Keratinocyte (primary cell): ENCODE measurements at regions not wholly inside any gene's neighbourhood (a gene's known extent, or its start where the extent isn't known, plus 50 kb on each side); places are given as distances from the start of the nearest gene placed in this dataset.

ENCODE experiments used
- DNase-seq: peaks from one replicate; pipeline ENCODE4 v3.0.0-alpha.2; 2011; ENCODE audit warnings: low read depth, missing footprints, low spot score
- FAIRE-seq: peaks from 2 replicates; lab custom pipeline; 2011; peaks lifted over from hg19 to GRCh38; lab: Jason Lieb, UNC
- H2AFZ ChIP-seq: 2 replicates; pipeline ENCODE4 v1.6.0; 2012; ENCODE audit warnings: low read length, control low read depth, inconsistent platforms; ENCODE audit not compliant: control insufficient read depth
- H3K27ac ChIP-seq: 2 replicates; pipeline ENCODE4 v1.5.1; 2011; ENCODE audit warnings: low read length; ENCODE audit not compliant: control insufficient read depth, insufficient read depth
- H3K27me3 ChIP-seq: 3 replicates; pipeline ENCODE4 v1.6.0; 2011; ENCODE audit warnings: low read length; ENCODE audit not compliant: control insufficient read depth, insufficient read depth; ENCODE audit errors: extremely low read depth
- H3K36me3 ChIP-seq, 2 experiments: 2 replicates in 1 of 2; 3 replicates in 1 of 2; pipeline ENCODE4 v1.5.1; 2011; ENCODE audit warnings: low read length in 2 of 2, mild to moderate bottlenecking in 1 of 2; ENCODE audit not compliant: control insufficient read depth in 2 of 2, insufficient read depth in 2 of 2; ENCODE audit errors: extremely low read depth in 1 of 2
- H3K4me1 ChIP-seq: 3 replicates; pipeline ENCODE4 v1.5.1; 2011; ENCODE audit warnings: low read length; ENCODE audit not compliant: control insufficient read depth, insufficient read depth; ENCODE audit errors: extremely low read depth
- H3K4me2 ChIP-seq: 3 replicates; pipeline ENCODE4 v1.6.0; 2011; ENCODE audit warnings: low read depth, low read length; ENCODE audit not compliant: control insufficient read depth, insufficient read depth; ENCODE audit errors: extremely low read depth
- H3K4me3 ChIP-seq, 3 experiments: fragments of 200-600 bp in 1 of 3; sonication (generic) in 1 of 3; 2 replicates in 2 of 3; 3 replicates in 1 of 3; pipeline ENCODE4 v1.5.1; 2011 to 2016; ENCODE audit warnings: low read length in 3 of 3, mild to moderate bottlenecking in 3 of 3, control low read depth in 2 of 3, inconsistent platforms in 1 of 3, low read depth in 1 of 3, mixed read lengths in 1 of 3, mixed run types in 1 of 3, moderate library complexity in 1 of 3; ENCODE audit not compliant: control insufficient read depth in 2 of 3, insufficient read depth in 2 of 3; ENCODE audit errors: extremely low read depth in 1 of 3
- H3K79me2 ChIP-seq: 2 replicates; pipeline ENCODE4 v1.6.0; 2012; ENCODE audit warnings: low read length; ENCODE audit not compliant: control insufficient read depth, insufficient read depth
- H3K9ac ChIP-seq: 3 replicates; pipeline ENCODE4 v1.6.0; 2011; ENCODE audit warnings: low read length; ENCODE audit not compliant: control insufficient read depth, insufficient read depth; ENCODE audit errors: extremely low read depth
- H3K9me1 ChIP-seq: 3 replicates; pipeline ENCODE4 v1.6.0; 2011; ENCODE audit warnings: low read length; ENCODE audit not compliant: control insufficient read depth, insufficient read depth; ENCODE audit errors: extremely low read depth
- H3K9me3 ChIP-seq: 2 replicates; pipeline ENCODE4 v1.5.1; 2012; ENCODE audit warnings: low read depth, low read length; ENCODE audit not compliant: control insufficient read depth
- H4K20me1 ChIP-seq: 3 replicates; pipeline ENCODE4 v1.6.0; 2011; ENCODE audit warnings: low read length; ENCODE audit not compliant: control insufficient read depth, insufficient read depth; ENCODE audit errors: extremely low read depth
- EZH2 ChIP-seq: IDR thresholded peaks from one replicate; pipeline ENCODE4 v1.6.1; 2012; ENCODE audit warnings: inconsistent platforms, mild to moderate bottlenecking, low read length, moderate library complexity
- dilution Hi-C: fragments of 300-500 bp; cut with MboI; formaldehyde crosslinking; loops from one replicate; pipeline ENCODE4 v1.7.0; 2020; ENCODE audit warnings: low sequenced_read_pairs; ENCODE audit not compliant: extremely low pct_ligation_motif_present
- TF ChIP-seq, protein P1 (sequence below), 3 experiments: IDR thresholded peaks in 1 of 3; conservative IDR thresholded peaks in 1 of 3; optimal IDR thresholded peaks in 1 of 3; 2 replicates in 2 of 3; 3 replicates in 1 of 3; pipeline versions ENCODE3 to v1.5.1; 2011; ENCODE audit warnings: low read length in 3 of 3, mild to moderate bottlenecking in 3 of 3, moderate library complexity in 2 of 3, control low read depth in 1 of 3, inconsistent platforms in 1 of 3; ENCODE audit not compliant: insufficient read depth in 2 of 3; ENCODE audit errors: extremely low read depth in 1 of 3

DNA sequence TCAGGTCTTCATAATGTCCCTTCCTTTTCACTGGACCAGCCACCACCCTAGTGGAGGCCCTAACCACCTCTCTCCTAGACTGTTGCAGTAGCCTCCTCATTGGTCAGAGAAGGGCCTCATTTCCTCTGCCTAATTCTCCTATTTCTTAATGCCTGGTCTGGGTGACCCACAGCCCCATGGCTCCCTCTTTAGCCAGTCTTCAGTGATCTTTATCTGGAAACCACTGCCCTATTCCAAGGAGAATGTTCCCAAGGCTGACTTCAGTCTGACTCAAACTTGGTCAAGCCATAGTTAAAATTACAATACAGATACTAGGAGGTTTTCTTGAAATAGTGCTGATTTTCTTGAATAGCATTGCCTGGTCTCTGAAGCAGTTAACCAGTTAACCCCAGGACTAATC is 53.6 kb upstream of the PRPS1 start:
- Histone ChIP-seq H2AFZ (no peak overlapping the region), H3K36me3 (no peaks in the 10 kb centered on the region), H3K4me3 (no peak overlapping the region), H3K27ac (peak overlapping the region; percentile 33), H3K4me1 (peaks cover 4% of the 10 kb centered on the region), H3K79me2 (no peaks in the 10 kb centered on the region), H3K9ac (no peak overlapping the region), H3K9me3 (peaks cover 3% of the 10 kb centered on the region), H3K27me3 (no peaks in the 10 kb centered on the region), H4K20me1 (no peaks in the 10 kb centered on the region), H3K4me2 (no peak overlapping the region), H3K9me1 (no peaks in the 10 kb centered on the region)
- dilution Hi-C loops = no loop called here
- TF ChIP-seq, protein P1, sequence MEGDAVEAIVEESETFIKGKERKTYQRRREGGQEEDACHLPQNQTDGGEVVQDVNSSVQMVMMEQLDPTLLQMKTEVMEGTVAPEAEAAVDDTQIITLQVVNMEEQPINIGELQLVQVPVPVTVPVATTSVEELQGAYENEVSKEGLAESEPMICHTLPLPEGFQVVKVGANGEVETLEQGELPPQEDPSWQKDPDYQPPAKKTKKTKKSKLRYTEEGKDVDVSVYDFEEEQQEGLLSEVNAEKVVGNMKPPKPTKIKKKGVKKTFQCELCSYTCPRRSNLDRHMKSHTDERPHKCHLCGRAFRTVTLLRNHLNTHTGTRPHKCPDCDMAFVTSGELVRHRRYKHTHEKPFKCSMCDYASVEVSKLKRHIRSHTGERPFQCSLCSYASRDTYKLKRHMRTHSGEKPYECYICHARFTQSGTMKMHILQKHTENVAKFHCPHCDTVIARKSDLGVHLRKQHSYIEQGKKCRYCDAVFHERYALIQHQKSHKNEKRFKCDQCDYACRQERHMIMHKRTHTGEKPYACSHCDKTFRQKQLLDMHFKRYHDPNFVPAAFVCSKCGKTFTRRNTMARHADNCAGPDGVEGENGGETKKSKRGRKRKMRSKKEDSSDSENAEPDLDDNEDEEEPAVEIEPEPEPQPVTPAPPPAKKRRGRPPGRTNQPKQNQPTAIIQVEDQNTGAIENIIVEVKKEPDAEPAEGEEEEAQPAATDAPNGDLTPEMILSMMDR (optimal IDR thresholded peaks at IDR 0.05 in 1 of 3, IDR thresholded peaks at IDR 0.05 in 1 of 3, conservative IDR thresholded peaks at IDR 0.05 in 1 of 3; ENCODE audit: extremely low read depth in 1 of 3, insufficient read depth in 2 of 3, low read length in 3 of 3) = no peak
- no peak for DNase-seq
- FAIRE-seq = no peak

- Histone ChIP-seq H2AFZ (no peak overlapping the region), H3K4me3 (no peak overlapping the region), H4K20me1 (no peaks in the 10 kb centered on the region), H3K27me3 (no peaks in the 10 kb centered on the region), H3K4me2 (no peak overlapping the region), H3K79me2 (no peaks in the 10 kb centered on the region), H3K27ac (no peak overlapping the region), H3K9me1 (no peaks in the 10 kb centered on the region), H3K4me1 (peaks cover 4% of the 10 kb centered on the region), H3K36me3 (no peaks in the 10 kb centered on the region), H3K9me3 (peaks cover 3% of the 10 kb centered on the region), H3K9ac (no peak overlapping the region)
- no peak for TF ChIP-seq EZH2
- TF ChIP-seq, protein P1 (optimal IDR thresholded peaks at IDR 0.05 in 1 of 3, IDR thresholded peaks at IDR 0.05 in 1 of 3, conservative IDR thresholded peaks at IDR 0.05 in 1 of 3; ENCODE audit: extremely low read depth in 1 of 3, insufficient read depth in 2 of 3, low read length in 3 of 3) = no peak
- DNase-seq (no peak), FAIRE-seq (no peak)
- dilution Hi-C loops = no loop called here
Measured at GRCh38 chrX:107576392-107576791, 51.9 kb upstream of the PRPS1 start.
